ENCODE measurements at regions not wholly inside any gene's neighbourhood (a gene's known extent, or its start where the extent isn't known, plus 50 kb on each side); places are given as distances from the start of the nearest gene placed in this dataset.

DNA sequence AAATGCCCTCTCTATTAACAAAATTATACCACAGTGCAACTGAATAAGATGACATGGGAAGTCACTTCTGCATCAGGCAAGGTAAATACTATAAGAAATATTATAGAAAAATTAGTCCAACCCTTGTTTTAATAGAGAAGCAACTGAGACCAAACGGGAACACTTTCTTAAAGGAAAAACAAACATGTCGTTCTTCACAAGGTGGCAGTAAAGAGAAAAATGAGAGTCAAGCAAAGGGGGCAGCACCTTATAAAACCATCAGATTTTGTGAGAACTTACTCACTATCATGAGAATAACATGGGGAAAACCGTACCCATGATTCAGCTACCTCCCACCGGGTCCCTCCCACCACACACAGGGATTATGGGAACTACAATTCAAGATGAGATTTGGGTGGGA is 481.7 kb upstream of the CRIM1 start:
- TF ChIP-seq, protein P1, sequence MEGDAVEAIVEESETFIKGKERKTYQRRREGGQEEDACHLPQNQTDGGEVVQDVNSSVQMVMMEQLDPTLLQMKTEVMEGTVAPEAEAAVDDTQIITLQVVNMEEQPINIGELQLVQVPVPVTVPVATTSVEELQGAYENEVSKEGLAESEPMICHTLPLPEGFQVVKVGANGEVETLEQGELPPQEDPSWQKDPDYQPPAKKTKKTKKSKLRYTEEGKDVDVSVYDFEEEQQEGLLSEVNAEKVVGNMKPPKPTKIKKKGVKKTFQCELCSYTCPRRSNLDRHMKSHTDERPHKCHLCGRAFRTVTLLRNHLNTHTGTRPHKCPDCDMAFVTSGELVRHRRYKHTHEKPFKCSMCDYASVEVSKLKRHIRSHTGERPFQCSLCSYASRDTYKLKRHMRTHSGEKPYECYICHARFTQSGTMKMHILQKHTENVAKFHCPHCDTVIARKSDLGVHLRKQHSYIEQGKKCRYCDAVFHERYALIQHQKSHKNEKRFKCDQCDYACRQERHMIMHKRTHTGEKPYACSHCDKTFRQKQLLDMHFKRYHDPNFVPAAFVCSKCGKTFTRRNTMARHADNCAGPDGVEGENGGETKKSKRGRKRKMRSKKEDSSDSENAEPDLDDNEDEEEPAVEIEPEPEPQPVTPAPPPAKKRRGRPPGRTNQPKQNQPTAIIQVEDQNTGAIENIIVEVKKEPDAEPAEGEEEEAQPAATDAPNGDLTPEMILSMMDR (conservative IDR thresholded peaks at IDR 0.05; ENCODE audit: low read length) = peak; percentile 40; the same call in 1 of the 2 replicates
- TF ChIP-seq EZH2phosphoT487 (IDR thresholded peaks at IDR 0.05; ENCODE audit: borderline replicate concordance, low read depth, low read length) = no peak

All from OCI-LY7 (cell line).